Vagina (tissue), 2 donors: ENCODE measurements at regions not wholly inside any gene's neighbourhood (a gene's known extent, or its start where the extent isn't known, plus 50 kb on each side); places are given as distances from the start of the nearest gene placed in this dataset.

Experiments used
- POLR2A ChIP-seq, 2 donors: fragments of 450-650 bp; IDR thresholded peaks; one replicate each; pipeline ENCODE4 v1.6.1; 2017; ENCODE audit warnings: antibody characterized with exemption in 2 of 2, mild to moderate bottlenecking in 2 of 2, moderate library complexity in 2 of 2
- TF ChIP-seq, protein P1 (sequence below), 3 experiments: fragments of 450-650 bp in 2 of 3; fragments of 200-600 bp in 1 of 3; sonication (generic) in 1 of 3; IDR thresholded peaks; one replicate each; pipeline ENCODE4 v1.5.1; 2017 to 2019; ENCODE audit warnings: antibody characterized with exemption in 3 of 3, mild to moderate bottlenecking in 2 of 3, moderate library complexity in 2 of 3

DNA sequence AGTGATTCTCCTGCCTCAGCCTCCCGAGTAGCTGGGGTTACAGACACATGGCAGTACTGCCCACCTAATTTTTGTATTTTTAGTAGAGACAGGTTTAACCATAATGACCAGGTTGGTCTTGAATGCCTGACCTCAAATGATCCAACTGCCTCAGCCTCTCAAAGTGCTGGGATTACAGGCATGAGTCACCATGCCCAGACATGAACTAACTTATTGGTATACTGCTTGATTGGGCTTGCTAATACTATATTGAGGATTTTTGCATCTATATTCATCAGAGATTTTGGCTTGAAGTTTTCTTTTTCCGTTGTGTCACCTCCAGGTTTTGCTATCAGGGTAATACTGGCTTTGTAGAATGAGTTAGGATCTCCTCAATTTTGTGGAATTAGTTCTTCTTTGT, 706.1 kb upstream of the HS6ST1 start:
- TF ChIP-seq, protein P1, sequence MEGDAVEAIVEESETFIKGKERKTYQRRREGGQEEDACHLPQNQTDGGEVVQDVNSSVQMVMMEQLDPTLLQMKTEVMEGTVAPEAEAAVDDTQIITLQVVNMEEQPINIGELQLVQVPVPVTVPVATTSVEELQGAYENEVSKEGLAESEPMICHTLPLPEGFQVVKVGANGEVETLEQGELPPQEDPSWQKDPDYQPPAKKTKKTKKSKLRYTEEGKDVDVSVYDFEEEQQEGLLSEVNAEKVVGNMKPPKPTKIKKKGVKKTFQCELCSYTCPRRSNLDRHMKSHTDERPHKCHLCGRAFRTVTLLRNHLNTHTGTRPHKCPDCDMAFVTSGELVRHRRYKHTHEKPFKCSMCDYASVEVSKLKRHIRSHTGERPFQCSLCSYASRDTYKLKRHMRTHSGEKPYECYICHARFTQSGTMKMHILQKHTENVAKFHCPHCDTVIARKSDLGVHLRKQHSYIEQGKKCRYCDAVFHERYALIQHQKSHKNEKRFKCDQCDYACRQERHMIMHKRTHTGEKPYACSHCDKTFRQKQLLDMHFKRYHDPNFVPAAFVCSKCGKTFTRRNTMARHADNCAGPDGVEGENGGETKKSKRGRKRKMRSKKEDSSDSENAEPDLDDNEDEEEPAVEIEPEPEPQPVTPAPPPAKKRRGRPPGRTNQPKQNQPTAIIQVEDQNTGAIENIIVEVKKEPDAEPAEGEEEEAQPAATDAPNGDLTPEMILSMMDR (IDR thresholded peaks at IDR 0.05) = no peak
- no peak for TF ChIP-seq POLR2A (IDR thresholded peaks at IDR 0.05)
